Gastrocnemius medialis (tissue), 4 donors: ENCODE measurements at regions not wholly inside any gene's neighbourhood (a gene's known extent, or its start where the extent isn't known, plus 50 kb on each side); places are given as distances from the start of the nearest gene placed in this dataset.

Experiments used
- ATAC-seq, 2 donors: fragments of 150-250 bp; one replicate each; pipeline ENCODE4 v1.9.1; 2016
- DNase-seq, 2 donors: peaks; one replicate each; pipeline ENCODE4 v3.0.0-alpha.2; 2019
- H3K27ac ChIP-seq, 4 donors: fragments of 200-600 bp; sonication (generic); 1 replicate in 1 of 4; 2 replicates in 3 of 4; pipeline ENCODE4 v1.5.1; 2016 to 2018; ENCODE audit warnings: mild to moderate bottlenecking in 2 of 4, moderate library complexity in 1 of 4
- H3K27me3 ChIP-seq, 3 donors: fragments of 200-600 bp; sonication (generic) in 2 of 3; 1 replicate in 1 of 3; 2 replicates in 2 of 3; pipeline versions ENCODE4 v1.5.1 to v1.6.0; 2016 to 2019; ENCODE audit warnings: mild to moderate bottlenecking in 1 of 3, moderate library complexity in 1 of 3
- H3K36me3 ChIP-seq, 2 donors: fragments of 200-600 bp; sonication (generic) in 1 of 2; one replicate each; pipeline ENCODE4 v1.5.1; 2017 to 2018
- H3K4me1 ChIP-seq, 2 donors: fragments of 200-600 bp; sonication (generic) in 1 of 2; one replicate each; pipeline ENCODE4 v1.5.1; 2016 to 2017; ENCODE audit warnings: mild to moderate bottlenecking in 2 of 2
- H3K4me3 ChIP-seq, 4 donors: fragments of 200-600 bp; sonication (generic) in 3 of 4; 1 replicate in 1 of 4; 2 replicates in 3 of 4; pipeline ENCODE4 v1.5.1; 2016 to 2019; ENCODE audit warnings: mild to moderate bottlenecking in 2 of 4
- H3K9me3 ChIP-seq, 3 donors: fragments of 200-600 bp; sonication (generic) in 2 of 3; 1 replicate in 1 of 3; 2 replicates in 2 of 3; pipeline ENCODE4 v1.5.1; 2016 to 2019
- POLR2A ChIP-seq, 2 donors: fragments of 450-650 bp; IDR thresholded peaks; one replicate each; pipeline ENCODE4 v1.6.1; 2017; ENCODE audit warnings: antibody characterized with exemption in 2 of 2, mild to moderate bottlenecking in 2 of 2, moderate library complexity in 2 of 2
- in situ Hi-C, 4 donors: fragments of 200-750 bp; cut with MboI; loops; one replicate each; pipeline versions ENCODE4 v1.15.0 to v1.8.0; 2017; ENCODE audit warnings: low sequenced_read_pairs in 4 of 4
- intact Hi-C: fragments of 100-400 bp; cut with DNase I; formaldehyde crosslinking; loops from one replicate; pipeline ENCODE4 v1.15.1; 2023; ENCODE audit warnings: low total_unique reads
- TF ChIP-seq, protein P1 (sequence below), 5 experiments: fragments of 450-650 bp in 3 of 5; fragments of 200-600 bp in 2 of 5; sonication (generic) in 2 of 5; IDR thresholded peaks in 4 of 5; conservative IDR thresholded peaks in 1 of 5; 1 replicate in 4 of 5; 2 replicates in 1 of 5; pipeline ENCODE4 v1.5.1; 2016 to 2019; ENCODE audit warnings: antibody characterized with exemption in 5 of 5, mild to moderate bottlenecking in 3 of 5, moderate library complexity in 3 of 5

DNA sequence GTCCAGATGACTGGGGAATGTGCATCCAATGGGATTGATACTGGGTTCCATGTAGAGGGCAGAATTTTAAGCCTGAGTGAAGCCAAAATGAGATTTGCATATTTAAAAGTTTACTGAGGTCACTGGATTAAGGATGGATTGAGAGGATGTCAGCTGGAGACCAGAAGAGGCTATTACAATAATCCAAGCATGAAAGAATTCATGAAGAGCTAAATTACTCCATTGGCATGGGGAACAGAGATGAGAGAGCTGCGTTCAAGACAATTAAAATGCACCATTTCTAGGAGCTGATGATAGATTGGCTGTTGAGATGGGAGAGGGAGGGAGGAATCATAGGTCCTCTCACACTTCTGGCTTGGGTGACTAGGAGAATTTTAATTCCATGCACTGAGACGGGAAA is 158.5 kb downstream of the JCAD start:
- no peak for TF ChIP-seq POLR2A (IDR thresholded peaks at IDR 0.05)
- TF ChIP-seq, protein P1, sequence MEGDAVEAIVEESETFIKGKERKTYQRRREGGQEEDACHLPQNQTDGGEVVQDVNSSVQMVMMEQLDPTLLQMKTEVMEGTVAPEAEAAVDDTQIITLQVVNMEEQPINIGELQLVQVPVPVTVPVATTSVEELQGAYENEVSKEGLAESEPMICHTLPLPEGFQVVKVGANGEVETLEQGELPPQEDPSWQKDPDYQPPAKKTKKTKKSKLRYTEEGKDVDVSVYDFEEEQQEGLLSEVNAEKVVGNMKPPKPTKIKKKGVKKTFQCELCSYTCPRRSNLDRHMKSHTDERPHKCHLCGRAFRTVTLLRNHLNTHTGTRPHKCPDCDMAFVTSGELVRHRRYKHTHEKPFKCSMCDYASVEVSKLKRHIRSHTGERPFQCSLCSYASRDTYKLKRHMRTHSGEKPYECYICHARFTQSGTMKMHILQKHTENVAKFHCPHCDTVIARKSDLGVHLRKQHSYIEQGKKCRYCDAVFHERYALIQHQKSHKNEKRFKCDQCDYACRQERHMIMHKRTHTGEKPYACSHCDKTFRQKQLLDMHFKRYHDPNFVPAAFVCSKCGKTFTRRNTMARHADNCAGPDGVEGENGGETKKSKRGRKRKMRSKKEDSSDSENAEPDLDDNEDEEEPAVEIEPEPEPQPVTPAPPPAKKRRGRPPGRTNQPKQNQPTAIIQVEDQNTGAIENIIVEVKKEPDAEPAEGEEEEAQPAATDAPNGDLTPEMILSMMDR (IDR thresholded peaks at IDR 0.05 in 4 of 5, conservative IDR thresholded peaks at IDR 0.05 in 1 of 5): no peak
- in situ Hi-C loops: no loop called here
- no peak for DNase-seq
- Histone ChIP-seq H3K27ac (no peak overlapping the region), H3K9me3 (no peaks in the 10 kb centered on the region), H3K36me3 (no peaks in the 10 kb centered on the region), H3K4me1 (peaks cover 0 to 4% of the 10 kb centered on the region in 2 donors), H3K27me3 (no peaks in the 10 kb centered on the region), H3K4me3 (no peak overlapping the region)
- intact Hi-C loops: no loop called here
- no peak for ATAC-seq

DNA sequence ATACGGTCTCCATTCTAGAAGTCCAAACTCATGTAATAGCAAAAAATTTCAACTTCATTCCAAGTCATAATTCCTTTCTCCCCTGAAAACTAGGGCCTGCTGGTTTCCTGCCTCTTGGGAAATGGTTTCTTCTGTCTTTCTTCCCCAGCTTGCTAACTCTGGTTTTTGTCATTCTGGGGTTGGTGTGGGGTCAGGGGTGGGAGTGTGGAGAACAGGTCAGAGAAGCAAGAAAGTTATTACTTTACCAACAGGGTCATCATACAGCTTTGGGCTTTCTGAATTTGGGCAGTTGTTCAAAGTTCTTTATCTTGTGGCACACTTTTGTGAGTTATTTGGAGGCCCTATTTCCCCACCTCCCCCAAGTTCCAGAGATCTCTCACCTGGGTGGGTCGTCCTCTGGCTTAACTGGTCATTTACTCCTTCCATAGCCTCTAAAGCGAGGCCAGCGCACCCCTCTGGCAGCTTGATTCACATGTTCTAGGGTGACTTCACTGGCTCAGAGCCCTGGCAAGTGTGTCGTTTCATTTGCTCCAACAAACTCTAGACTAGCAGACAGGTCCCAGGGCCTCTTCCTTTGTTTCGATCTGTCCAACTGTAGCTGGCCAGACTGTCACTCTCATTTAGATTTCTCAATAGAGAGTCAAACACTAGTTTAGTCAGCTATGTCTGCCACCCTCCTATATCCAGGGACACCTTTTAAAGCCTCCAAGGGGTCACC is 161.2 kb downstream of the JCAD start:
- Histone ChIP-seq H3K27ac (no peak overlapping the region), H3K27me3 (no peaks in the 10 kb centered on the region), H3K4me1 (peaks cover 0 to 5% of the 10 kb centered on the region in 2 donors), H3K36me3 (no peaks in the 10 kb centered on the region), H3K4me3 (no peak overlapping the region), H3K9me3 (no peaks in the 10 kb centered on the region)
- intact Hi-C loops (no loop called here), in situ Hi-C loops (no loop called here)
- TF ChIP-seq, protein P1 (IDR thresholded peaks at IDR 0.05 in 4 of 5, conservative IDR thresholded peaks at IDR 0.05 in 1 of 5): no peak
- no peak for TF ChIP-seq POLR2A (IDR thresholded peaks at IDR 0.05)
- DNase-seq: no peak
- ATAC-seq: no peak

DNA sequence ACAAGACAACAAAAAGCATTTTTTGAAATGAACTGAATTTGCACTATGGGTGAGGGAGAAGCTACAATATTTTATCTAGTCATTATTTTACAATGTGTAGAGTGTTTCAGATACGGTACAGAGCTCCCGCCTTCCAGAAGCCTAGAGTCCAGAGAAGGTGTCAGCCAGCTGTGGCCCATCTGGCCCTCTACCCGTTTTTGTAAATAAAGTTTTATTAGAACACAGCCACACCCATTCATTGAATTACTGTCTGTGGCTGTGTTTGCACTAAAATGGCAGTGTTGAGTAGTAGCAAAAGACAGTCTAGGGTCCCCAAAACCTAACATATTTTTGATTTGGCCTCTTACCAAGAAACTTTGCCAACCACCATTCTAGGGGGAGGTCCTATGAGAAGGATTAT is 162.0 kb downstream of the JCAD start:
- no peaks in the 10 kb centered on the region for H3K27me3 ChIP-seq
- no peak for DNase-seq
- no peaks in the 10 kb centered on the region for H3K36me3 ChIP-seq
- intact Hi-C loops: no loop called here
- no peaks in the 10 kb centered on the region for H3K9me3 ChIP-seq
- TF ChIP-seq POLR2A (IDR thresholded peaks at IDR 0.05): no peak
- TF ChIP-seq, protein P1 (IDR thresholded peaks at IDR 0.05 in 4 of 5, conservative IDR thresholded peaks at IDR 0.05 in 1 of 5): no peak
- in situ Hi-C loops: no loop called here
- H3K4me1 ChIP-seq: peaks cover 0 to 5% of the 10 kb centered on the region in 2 donors
- H3K4me3 ChIP-seq: no peak overlapping the region
- no peak overlapping the region for H3K27ac ChIP-seq
- no peak for ATAC-seq

DNA sequence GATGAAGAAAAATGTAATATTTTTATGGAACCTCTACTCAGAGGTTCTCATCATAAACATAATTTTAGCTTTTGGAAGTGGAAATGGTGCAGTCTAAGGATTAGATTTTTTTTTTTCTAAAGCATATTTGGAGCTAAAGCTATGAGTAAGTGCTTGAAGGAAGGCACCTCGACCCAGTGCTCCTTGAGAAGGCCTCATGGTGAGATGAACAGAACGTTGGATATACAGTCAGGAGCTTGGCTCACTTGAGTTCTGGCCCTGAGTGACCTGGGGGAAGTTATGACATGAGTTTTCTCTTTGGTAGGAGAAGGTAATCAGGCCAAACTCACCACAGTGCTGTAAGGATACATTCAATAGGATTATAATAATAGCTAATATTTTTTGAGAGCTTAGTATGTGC is 163.3 kb downstream of the JCAD start:
- in situ Hi-C loops: no loop called here
- H3K27me3 ChIP-seq: no peaks in the 10 kb centered on the region
- ATAC-seq: no peak
- H3K4me3 ChIP-seq: no peak overlapping the region
- peaks cover 0 to 5% of the 10 kb centered on the region in 2 donors for H3K4me1 ChIP-seq
- DNase-seq: no peak
- H3K27ac ChIP-seq: peak overlapping the region in 2 of 4 donors; percentile 6 to 49
- H3K9me3 ChIP-seq: no peaks in the 10 kb centered on the region
- no peaks in the 10 kb centered on the region for H3K36me3 ChIP-seq
- intact Hi-C loops: no loop called here
- TF ChIP-seq POLR2A (IDR thresholded peaks at IDR 0.05): no peak
- TF ChIP-seq, protein P1 (IDR thresholded peaks at IDR 0.05 in 4 of 5, conservative IDR thresholded peaks at IDR 0.05 in 1 of 5): no peak

DNA sequence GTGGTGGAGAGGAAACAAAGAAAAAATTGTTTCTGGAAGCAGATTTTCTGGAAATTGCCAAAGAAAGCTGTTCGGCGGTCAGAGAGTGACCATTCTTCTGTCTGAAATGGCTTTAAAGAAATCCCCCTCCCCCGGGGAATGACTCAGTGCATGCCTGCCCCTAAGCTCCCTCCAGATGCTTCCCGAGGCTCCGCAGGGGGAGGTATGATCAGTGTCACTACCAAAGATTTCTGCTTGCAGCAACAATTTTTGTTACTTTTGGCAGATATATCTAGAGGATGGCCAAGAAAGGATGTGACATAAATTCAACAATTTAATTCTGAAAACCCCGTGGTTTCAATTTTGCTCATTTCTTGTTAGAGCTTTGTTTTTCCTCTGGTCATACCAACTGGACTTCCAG is 163.9 kb downstream of the JCAD start:
- Histone ChIP-seq H3K27ac (peak overlapping the region in 2 of 4 donors; percentile 6 to 49), H3K4me3 (no peak overlapping the region), H3K9me3 (no peaks in the 10 kb centered on the region), H3K4me1 (peaks cover 0 to 5% of the 10 kb centered on the region in 2 donors), H3K27me3 (no peaks in the 10 kb centered on the region), H3K36me3 (no peaks in the 10 kb centered on the region)
- intact Hi-C loops: no loop called here
- in situ Hi-C loops: no loop called here
- ATAC-seq (peak; percentile 60 to 64), DNase-seq (peak; percentile 22 to 44)
- TF ChIP-seq POLR2A (IDR thresholded peaks at IDR 0.05): no peak
- TF ChIP-seq, protein P1 (IDR thresholded peaks at IDR 0.05 in 4 of 5, conservative IDR thresholded peaks at IDR 0.05 in 1 of 5): no peak
